Stimulated activated CD4-positive, alpha-beta T cell treated with anti-CD3 and anti-CD28 coated beads, Interleukin-4, amount 100 ng/mL, for 24 hours (primary cell): ENCODE measurements at regions not wholly inside any gene's neighbourhood (a gene's known extent, or its start where the extent isn't known, plus 50 kb on each side); places are given as distances from the start of the nearest gene placed in this dataset.

Source experiments
- DNase-seq: peaks from one replicate; pipeline ENCODE4 v3.0.0-alpha.2; 2020

GRCh38 chr17:70752966-70753467 is 583.7 kb downstream of the KCNJ2 start:
- DNase-seq, result no peak

- DNase-seq, result no peak
Measured at GRCh38 chr17:70763018-70763417, 593.7 kb downstream of the KCNJ2 start.

- DNase-seq, result no peak
Measured at GRCh38 chr17:70767102-70767701, 597.9 kb downstream of the KCNJ2 start.

GRCh38 chr17:70769956-70770355 is 600.6 kb downstream of the KCNJ2 start:
- no peak for DNase-seq

GRCh38 chr17:70771804-70772386 is 602.6 kb downstream of the KCNJ2 start:
- no peak for DNase-seq

GRCh38 chr17:70772761-70773160 is 603.4 kb downstream of the KCNJ2 start:
- no peak for DNase-seq

- no peak for DNase-seq
Measured at GRCh38 chr17:70773258-70773657, 603.9 kb downstream of the KCNJ2 start.

GRCh38 chr17:70774339-70775117 is 605.2 kb downstream of the KCNJ2 start:
- DNase-seq, result no peak

- no peak for DNase-seq
Measured at GRCh38 chr17:70775679-70776078, 606.3 kb downstream of the KCNJ2 start.

- DNase-seq, result no peak
Measured at GRCh38 chr17:70776441-70776840, 607.1 kb downstream of the KCNJ2 start.

GRCh38 chr17:70780031-70780430 is 610.7 kb downstream of the KCNJ2 start:
- no peak for DNase-seq

- no peak for DNase-seq
Measured at GRCh38 chr17:70786081-70786480, 616.7 kb downstream of the KCNJ2 start.

GRCh38 chr17:70787721-70788300 is 618.5 kb downstream of the KCNJ2 start:
- no peak for DNase-seq

- DNase-seq, result no peak
Measured at GRCh38 chr17:70791748-70792443, 622.6 kb downstream of the KCNJ2 start.

- no peak for DNase-seq
Measured at GRCh38 chr17:70794738-70795137, 625.4 kb downstream of the KCNJ2 start.

- no peak for DNase-seq
Measured at GRCh38 chr17:70795620-70796019, 626.3 kb downstream of the KCNJ2 start.

- DNase-seq, result no peak
Measured at GRCh38 chr17:70796757-70797156, 627.4 kb downstream of the KCNJ2 start.

- DNase-seq, result no peak
Measured at GRCh38 chr17:70797166-70797565, 627.8 kb downstream of the KCNJ2 start.

- no peak for DNase-seq
Measured at GRCh38 chr17:70804161-70804560, 634.8 kb downstream of the KCNJ2 start.

GRCh38 chr17:70808596-70808995 is 639.3 kb downstream of the KCNJ2 start:
- no peak for DNase-seq

- DNase-seq, result no peak
Measured at GRCh38 chr17:70810609-70811008, 641.3 kb downstream of the KCNJ2 start.

- no peak for DNase-seq
Measured at GRCh38 chr17:70813355-70813930, 644.1 kb downstream of the KCNJ2 start.

GRCh38 chr17:70819183-70819582 is 649.9 kb downstream of the KCNJ2 start:
- DNase-seq, result no peak
